Non-pigmented ciliary epithelial cell (primary cell): ENCODE measurements at regions not wholly inside any gene's neighbourhood (a gene's known extent, or its start where the extent isn't known, plus 50 kb on each side); places are given as distances from the start of the nearest gene placed in this dataset.

Source experiments
- DNase-seq: peaks from one replicate; pipeline ENCODE4 v3.0.0-alpha.2; 2010; ENCODE audit warnings: low read depth

DNA sequence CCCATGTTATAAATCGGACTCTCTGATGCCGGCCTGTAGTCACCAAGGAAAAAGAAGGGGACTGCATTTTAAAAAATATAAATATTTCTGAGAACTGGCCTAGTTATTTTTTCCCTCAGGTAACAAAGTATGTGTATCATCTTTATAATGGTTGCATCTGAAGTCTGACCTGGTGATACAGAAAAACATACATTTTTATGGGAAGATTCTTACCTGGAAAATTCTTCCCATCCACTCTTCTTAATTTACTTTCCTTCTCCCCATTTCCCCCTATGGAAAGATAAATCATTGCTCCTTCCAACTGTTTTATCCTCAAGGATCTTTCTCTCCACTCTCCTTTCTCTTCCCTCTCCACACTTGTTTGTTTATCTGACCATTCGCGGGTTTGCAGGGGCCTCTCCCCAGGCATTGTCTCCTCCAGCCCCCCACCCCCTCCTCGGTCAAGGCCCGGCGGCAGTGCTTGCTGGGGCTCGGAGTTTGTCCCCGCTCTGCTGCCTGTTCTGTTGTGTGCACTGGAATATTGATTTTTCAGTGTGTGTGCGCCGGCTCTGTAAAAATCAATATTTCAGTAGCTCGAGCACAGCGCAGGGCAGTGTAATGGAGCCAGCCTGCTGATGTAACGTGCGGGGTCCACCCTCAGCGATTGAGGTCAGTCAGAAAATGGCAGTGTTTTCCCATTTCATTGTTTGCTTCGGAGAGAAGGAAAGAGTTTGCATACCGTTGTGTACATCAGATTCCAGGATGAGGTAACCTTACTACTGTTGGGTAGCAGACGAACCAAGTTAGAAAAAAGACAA, 199.5 kb upstream of the NFE2L3 start:
- no peak for DNase-seq

- no peak for DNase-seq
Measured at GRCh38 chr7:25953859-25954258, 198.1 kb upstream of the NFE2L3 start.

DNA sequence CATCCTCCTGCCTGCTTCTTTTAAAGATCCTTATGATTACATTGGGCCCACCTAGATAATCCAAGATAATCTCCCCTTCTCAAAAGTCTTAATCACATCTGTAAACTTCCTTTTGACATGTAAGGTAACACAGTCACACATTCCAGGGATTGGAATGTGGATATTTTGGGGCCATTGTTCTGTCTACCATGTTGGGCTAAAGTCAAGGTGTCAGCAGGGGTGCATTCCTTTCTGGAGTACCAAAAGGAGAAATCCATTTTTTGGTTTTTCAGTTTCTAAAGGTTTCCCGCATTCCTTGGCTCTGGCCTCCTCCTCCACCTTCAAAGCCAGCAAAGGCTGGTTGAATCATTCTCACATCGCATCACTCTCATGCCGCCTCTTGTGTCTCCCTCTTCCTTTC, 197.6 kb upstream of the NFE2L3 start:
- DNase-seq: no peak

- no peak for DNase-seq
Measured at GRCh38 chr7:25959168-25959734, 192.7 kb upstream of the NFE2L3 start.

DNA sequence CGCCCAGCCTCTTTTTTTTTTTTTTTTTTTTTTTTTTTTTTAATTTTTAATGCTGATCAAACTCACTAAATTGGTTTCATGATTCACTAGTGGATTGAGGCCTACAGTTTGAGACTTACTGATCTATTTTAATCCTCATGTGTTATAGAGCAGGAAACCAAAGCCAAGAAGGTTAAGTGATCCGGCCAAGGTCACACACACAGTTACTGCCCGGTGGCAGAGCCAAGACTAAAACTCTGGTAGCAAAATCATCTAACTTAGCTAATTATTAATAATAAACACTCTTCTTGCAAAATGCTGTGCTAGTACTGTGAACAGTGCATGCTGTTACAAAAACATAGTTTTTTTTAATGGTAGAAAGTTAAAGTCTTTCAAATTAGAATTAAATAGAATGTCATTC, 188.3 kb upstream of the NFE2L3 start:
- DNase-seq: no peak

GRCh38 chr7:25964483-25964991, 187.5 kb upstream of the NFE2L3 start:
- DNase-seq: no peak

DNA sequence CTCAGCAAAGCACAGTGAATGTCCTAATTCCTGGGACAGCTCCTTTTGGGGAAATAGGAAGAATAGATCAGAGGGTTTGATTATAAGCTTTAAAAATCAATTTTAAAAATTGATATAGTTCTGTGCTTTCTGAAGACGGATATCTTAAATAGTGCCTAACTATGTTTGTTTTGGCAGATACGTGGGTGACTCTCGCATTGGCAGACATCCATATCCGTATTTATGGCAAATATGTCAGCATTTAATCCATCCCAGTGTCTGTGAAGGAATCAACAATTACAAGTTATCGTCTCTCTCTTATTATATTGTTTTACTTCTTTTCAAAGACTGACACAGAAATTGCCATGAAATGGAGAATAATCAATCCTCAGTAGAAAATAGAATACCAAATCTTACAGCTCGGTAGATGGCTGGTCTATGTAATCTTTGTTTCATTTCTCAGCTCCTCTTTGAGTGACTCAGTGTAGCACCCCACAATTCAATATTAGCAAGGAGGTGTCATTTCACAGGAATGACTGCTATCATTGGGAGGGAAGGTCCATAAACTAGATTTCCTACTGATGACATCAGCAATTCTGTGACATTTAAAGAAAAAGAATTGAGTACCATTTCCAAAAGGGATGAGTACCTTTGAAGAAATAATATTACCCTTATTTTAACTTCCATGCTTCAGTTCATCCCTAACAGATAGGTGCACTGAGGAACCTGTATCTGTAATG, 186.4 kb upstream of the NFE2L3 start:
- no peak for DNase-seq

GRCh38 chr7:25966469-25966868, 185.5 kb upstream of the NFE2L3 start:
- DNase-seq: no peak

GRCh38 chr7:25967278-25968204, 184.5 kb upstream of the NFE2L3 start:
- no peak for DNase-seq

- DNase-seq: no peak
Measured at GRCh38 chr7:25968205-25968993, 183.6 kb upstream of the NFE2L3 start.

- no peak for DNase-seq
Measured at GRCh38 chr7:25970356-25970755, 181.6 kb upstream of the NFE2L3 start.

- no peak for DNase-seq
Measured at GRCh38 chr7:25970911-25971310, 181.1 kb upstream of the NFE2L3 start.

DNA sequence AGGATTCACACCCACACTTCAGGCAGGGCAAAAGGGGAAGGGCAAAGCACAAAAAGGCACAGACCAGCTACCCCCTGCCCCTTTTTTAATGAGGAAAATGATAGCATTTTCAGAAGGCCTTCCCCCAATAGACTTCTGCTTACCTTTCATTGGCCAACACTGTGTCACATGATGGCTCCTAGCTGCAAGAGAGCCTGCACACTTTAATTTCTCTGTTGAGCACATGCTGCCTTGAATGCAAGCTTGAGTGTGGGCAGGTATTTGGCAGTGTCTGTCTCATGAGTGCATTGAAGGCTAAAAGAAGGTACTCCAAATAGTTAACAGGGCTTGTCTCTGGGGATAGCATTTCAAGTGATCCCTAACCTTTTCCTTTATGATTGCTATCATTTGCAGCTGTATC, 175.4 kb upstream of the NFE2L3 start:
- DNase-seq: no peak

DNA sequence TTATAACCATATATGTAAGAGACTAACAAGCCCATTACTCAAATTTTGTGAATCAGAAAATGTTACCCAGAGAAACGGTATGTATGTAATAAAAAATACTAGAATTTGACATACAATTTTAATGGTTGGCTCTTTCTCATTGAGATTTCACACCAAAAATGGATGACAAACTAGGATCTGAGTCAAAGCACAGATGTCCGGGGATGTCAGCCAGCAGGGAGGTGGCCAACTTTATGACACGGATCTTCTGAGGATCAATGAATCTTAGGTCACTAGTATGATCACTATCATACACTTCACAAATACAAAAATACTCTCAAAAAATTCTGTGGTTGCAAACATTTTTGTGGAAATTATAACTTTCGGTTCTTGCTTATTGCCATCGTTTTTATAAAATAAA, 173.5 kb upstream of the NFE2L3 start:
- no peak for DNase-seq

GRCh38 chr7:25979605-25980004, 172.4 kb upstream of the NFE2L3 start:
- no peak for DNase-seq

DNA sequence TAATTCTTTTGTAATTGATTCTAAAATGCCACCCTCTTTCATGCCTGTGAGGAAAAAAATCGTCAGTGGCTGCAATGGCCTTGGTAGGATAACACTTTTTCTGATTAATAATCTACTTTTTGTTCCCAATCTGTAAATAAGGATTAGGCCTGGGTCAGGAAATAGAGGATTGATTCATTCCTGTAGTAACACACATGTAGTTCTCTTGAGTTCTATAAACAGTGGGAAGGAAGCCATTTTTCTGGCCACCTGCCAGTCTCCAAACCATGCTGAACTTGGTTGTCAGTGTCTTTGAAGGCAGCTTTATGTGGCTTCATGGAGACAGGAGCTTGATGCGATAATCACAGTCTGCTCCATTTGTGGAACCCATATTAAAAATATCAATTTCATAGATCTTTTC, 169.3 kb upstream of the NFE2L3 start:
- no peak for DNase-seq

DNA sequence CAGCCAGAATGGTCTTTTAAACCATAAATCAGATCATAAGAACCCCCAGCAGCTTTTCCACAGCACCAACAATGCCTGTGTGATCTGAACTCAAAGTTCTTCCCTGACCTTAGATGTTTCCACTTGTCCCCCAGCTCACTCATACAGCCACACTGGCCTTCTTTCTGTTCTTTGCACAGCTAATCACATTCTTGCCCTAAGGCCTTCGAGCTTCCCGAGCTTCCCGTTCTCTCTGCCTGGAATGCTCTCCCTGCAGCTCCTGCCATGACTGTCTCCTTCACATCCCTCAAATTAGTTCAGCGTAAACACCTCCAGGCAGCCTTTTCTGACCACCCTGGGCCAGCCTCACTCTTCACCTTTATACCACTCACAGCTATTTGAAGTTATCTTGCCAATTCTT, 166.8 kb upstream of the NFE2L3 start:
- no peak for DNase-seq

DNA sequence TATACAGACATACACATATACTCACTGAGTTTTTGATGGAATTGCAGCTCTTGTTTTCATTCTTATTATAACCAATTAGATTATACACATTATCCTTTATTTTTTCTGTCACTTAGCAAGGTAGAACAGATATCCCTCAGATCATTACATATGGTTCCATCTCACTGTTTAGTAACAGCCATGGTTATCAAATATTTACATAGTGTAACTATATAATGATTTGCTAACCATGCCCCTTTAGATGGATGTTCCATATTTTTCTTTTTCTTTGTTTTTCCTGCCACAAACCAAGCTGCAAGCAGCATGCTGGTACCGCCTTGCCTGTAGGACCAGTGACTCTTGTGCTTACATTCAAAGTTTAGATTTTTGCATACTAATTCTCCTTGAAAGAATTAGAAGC, 163.4 kb upstream of the NFE2L3 start:
- DNase-seq: no peak

GRCh38 chr7:25989140-25989705, 162.8 kb upstream of the NFE2L3 start:
- no peak for DNase-seq

DNA sequence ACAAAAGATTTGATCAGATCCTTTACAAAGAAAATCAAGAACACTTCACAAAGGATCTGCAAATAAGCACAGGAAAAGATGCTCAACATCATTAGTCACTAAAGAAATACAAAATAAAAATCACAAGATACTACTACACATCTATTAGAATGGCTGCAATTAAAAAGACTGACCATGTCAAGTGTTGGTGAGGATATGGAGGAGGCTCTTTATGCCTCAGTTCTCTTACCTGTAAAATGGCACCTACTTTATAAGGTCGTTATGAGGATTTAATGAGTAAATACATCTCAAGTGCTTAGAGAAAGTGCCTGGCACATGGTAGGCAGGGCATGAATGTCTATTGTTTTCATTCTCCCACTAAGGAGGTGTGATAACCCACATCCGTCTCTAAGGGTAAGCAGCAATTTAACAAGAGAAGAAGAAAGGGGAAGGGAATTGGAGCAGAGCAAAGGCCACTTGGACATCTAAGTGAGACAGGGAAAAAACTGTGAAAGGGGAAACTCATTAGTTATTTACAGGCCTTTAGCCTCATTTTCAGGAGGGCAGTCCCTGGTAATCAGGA, 157.5 kb upstream of the NFE2L3 start:
- DNase-seq: no peak

DNA sequence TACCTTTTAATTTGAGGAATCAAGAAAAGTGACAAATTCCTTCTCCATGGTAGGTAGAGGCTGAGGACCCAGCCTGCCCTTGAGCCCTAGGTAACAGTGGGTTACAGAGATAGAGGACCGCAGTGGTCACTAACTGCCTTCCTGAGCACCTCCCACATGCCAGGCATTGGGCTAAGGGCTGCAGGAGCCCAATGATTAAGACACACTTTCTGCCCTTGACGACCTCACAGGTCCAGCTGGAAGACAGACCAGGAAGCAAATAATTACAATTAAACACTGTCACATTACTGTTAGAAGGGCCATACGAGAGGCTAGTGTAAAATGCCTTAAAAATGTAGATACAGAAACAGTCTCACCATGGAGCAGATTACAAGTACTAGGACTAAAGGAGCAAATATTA, 156.8 kb upstream of the NFE2L3 start:
- no peak for DNase-seq
